HFF-Myc (cell line): ENCODE measurements at regions not wholly inside any gene's neighbourhood (a gene's known extent, or its start where the extent isn't known, plus 50 kb on each side); places are given as distances from the start of the nearest gene placed in this dataset.
A peak's percentile ranks its signal among the peaks of the same experiment; 100 is the strongest.

ENCODE experiments used
- DNase-seq: peaks from one replicate; pipeline ENCODE4 v3.0.0-alpha.2; 2011; ENCODE audit warnings: low read depth; ENCODE audit errors: extremely low read depth
- H3K4me3 ChIP-seq: replicated peaks from 2 replicates; pipeline ENCODE4 v1.5.1; 2011; ENCODE audit warnings: low read depth, mild to moderate bottlenecking, control low read depth, low read length
- CTCF ChIP-seq: IDR thresholded peaks from 2 replicates; pipeline ENCODE4 v1.5.1; 2012; ENCODE audit warnings: mild to moderate bottlenecking, low read depth, low read length, control low read depth; ENCODE audit errors: missing control alignments

GRCh38 chr1:195394567-195394966, 1213.7 kb downstream of the KCNT2 start:
- TF ChIP-seq CTCF, result no peak
- no peak overlapping the region for H3K4me3 ChIP-seq
- no peak for DNase-seq

GRCh38 chr1:195376190-195376589, 1232.0 kb downstream of the KCNT2 start:
- H3K4me3 ChIP-seq, result no peak overlapping the region
- TF ChIP-seq CTCF, result peak; percentile 3
- DNase-seq, result no peak

GRCh38 chr1:195373856-195374255, 1234.4 kb downstream of the KCNT2 start:
- no peak for DNase-seq
- H3K4me3 ChIP-seq, result no peak overlapping the region
- no peak for TF ChIP-seq CTCF

- H3K4me3 ChIP-seq, result no peak overlapping the region
- peak; percentile 8 for TF ChIP-seq CTCF
- no peak for DNase-seq
Measured at GRCh38 chr1:195345149-195345548, 1263.1 kb downstream of the KCNT2 start.

GRCh38 chr1:195337646-195338045, 1270.6 kb downstream of the KCNT2 start:
- no peak for TF ChIP-seq CTCF
- DNase-seq, result no peak
- H3K4me3 ChIP-seq, result no peak overlapping the region

GRCh38 chr1:195336812-195337211, 1271.4 kb downstream of the KCNT2 start:
- H3K4me3 ChIP-seq, result no peak overlapping the region
- TF ChIP-seq CTCF, result no peak
- DNase-seq, result no peak

GRCh38 chr1:195335541-195335940, 1272.7 kb downstream of the KCNT2 start:
- no peak overlapping the region for H3K4me3 ChIP-seq
- no peak for DNase-seq
- no peak for TF ChIP-seq CTCF
